ENCODE measurements at regions not wholly inside any gene's neighbourhood (a gene's known extent, or its start where the extent isn't known, plus 50 kb on each side); places are given as distances from the start of the nearest gene placed in this dataset.
"Not testable (repeated sequence)": the region's sequence is repeated elsewhere in the genome, so short reads cannot be mapped to it uniquely, and the experiment has no call there.

- no peak for DNase-seq (ENCODE audit: low spot score)
- intact Hi-C loops (cut with DNase I): no loop called here
These were observed 343.2 kb upstream of the MAF start for GRCh38 chr16:79943736-79944135.

DNA sequence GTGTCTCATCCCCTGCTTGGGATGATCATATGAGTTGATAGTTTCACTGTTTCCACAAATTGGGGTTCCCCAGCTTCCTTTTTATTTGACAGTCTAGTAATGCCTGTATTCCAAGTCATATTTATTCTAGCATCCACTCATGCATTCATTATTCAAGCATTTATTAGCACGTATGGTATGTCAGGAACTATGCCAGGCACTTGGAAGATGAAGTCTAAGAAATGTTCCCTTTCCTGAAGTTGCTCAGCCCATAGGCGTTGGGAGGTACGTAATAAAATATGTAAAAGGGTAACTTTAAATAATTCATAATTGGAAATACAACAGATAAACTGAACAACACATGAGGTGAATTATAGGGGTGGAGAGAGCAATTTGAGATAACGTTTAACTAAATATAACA lies 338.0 kb upstream of the MAF start:
- DNase-seq (ENCODE audit: low spot score): no peak
- intact Hi-C loops (cut with DNase I): no loop called here

DNA sequence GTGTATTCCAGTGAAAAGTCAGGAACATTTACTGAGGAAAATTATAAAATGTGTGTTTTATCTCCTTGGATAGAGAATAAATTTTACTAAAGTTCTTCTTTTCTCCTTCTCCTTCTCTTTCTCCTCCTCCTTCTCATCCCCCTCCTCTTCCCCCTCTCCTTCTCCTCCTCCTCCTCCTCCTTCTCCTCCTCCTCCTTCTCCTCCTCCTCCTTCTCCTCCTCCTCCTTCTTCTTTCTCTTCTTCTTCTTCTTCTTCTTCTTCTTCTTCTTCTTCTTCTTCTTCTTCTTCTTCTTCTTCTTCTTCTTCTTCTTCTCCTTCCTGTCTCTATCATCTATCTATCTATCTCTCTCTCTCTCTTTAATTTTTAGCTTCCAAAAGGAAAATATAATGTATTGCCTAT lies 337.1 kb upstream of the MAF start:
- intact Hi-C loops (cut with DNase I); DNase-seq (ENCODE audit: low spot score): not testable (repeated sequence)

DNA sequence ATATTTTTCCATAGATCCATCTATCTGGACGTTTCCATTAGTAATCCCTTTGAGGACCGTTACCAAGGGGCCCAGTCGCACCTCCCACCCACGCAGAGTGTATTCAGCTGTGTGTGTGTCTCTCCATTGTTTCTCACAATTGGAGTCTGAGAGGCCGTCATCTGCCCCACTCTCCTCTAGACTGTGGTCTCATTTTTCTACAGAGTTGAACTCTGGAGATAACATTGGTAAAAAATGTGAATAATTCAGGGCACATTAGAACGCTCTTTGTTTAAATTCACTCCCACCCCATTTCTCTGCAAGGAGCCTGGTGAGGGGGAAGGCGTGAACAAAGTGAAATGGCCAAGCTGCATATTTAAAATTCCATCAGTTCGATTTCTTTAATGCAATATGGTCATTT lies 333.1 kb upstream of the MAF start:
- intact Hi-C loops (cut with DNase I): no loop called here
- DNase-seq (ENCODE audit: low spot score): no peak

- no peak for DNase-seq (ENCODE audit: low spot score)
- intact Hi-C loops (cut with DNase I): no loop called here
These were observed 332.0 kb upstream of the MAF start for GRCh38 chr16:79932572-79932971.

DNA sequence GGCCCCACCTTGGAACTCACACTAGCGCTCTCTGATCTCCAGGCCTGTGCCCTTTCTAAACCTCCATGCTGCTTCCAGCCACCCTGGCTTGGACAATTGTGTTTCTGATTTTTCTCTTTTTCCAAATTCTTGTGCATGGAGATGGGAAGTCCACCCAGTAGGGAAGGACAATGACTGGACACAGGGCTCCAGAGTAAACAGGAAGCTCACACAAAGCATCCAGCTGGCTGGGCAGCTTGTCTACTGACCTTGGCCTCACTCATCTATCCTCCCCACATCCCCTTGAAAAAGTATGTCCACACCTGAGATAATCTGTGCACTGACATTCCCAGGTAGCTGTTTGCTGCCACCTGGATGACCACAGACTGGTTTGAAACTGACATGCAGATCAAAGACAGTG lies 331.2 kb upstream of the MAF start:
- DNase-seq (ENCODE audit: low spot score): no peak
- intact Hi-C loops (cut with DNase I): no loop called here

- DNase-seq (ENCODE audit: low spot score): no peak
- intact Hi-C loops (cut with DNase I): no loop called here
These were observed 328.9 kb upstream of the MAF start for GRCh38 chr16:79929260-79929965.

DNA sequence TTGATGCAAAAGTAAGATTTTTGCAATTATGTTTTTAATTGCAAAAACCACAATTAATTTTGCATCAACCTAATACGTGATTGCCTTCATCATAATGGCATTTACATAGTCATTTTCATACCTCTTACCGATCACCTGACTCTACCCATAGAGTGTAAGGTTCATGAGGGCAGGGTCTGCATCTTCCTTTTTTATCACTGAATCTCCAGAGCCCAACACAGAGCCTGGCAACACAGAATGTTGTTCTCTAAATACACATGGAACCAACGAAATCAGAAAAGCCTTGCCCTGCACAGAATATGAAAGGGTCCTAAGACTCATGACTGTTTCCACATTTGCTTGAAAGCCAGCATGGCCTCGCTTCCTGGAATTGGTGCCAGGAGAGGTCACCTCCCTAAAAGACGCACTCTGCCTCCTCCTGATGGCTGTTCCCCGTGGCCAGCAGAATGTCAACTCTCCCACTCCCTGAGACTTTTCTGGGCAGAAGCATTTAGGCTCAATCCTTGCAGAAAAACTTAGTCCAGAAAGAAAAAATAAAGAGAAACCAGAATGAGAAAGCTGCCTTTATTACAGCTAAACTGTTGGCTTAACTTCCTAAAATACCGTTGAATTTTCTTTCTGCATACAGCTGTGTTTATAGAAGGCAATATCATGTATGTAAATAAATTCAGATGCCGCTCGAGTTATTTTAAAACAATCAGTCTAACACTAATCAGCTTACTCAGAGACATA lies 327.8 kb upstream of the MAF start:
- DNase-seq (ENCODE audit: low spot score): no peak
- intact Hi-C loops (cut with DNase I): no loop called here

- intact Hi-C loops (cut with DNase I): no loop called here
These were observed 326.1 kb upstream of the MAF start for GRCh38 chr16:79926451-79927205.

GRCh38 chr16:79923431-79923830 lies 322.9 kb upstream of the MAF start:
- DNase-seq (ENCODE audit: low spot score): no peak
- intact Hi-C loops (cut with DNase I): no loop called here

More at GRCh38 chr16:79926451-79927205, 326.1 kb upstream of the MAF start:
- DNase-seq (ENCODE audit: low spot score): no peak

DNA sequence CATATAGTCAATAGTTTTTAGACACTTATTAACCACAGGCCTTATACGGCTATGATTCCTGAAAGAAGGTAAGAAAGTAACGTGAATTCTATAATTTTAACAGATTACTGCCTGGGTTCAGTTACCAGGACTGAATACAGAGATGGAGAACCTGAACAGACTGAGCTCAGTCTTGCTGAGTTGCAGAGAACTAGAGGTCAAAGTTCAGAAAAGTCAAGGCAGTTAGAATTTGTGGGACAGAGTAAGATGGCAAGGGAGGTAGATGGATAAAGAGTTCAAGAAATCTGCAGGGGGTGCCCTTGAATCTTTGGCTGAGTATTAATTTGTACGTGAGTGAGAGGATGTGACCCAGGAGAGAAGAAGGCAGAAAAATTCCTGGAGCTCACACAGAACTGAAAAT lies 320.1 kb upstream of the MAF start:
- no peak for DNase-seq (ENCODE audit: low spot score)
- intact Hi-C loops (cut with DNase I): no loop called here

GRCh38 chr16:79918916-79919315 lies 318.4 kb upstream of the MAF start:
- no peak for DNase-seq (ENCODE audit: low spot score)
- intact Hi-C loops (cut with DNase I): no loop called here

- DNase-seq (ENCODE audit: low spot score): no peak
- intact Hi-C loops (cut with DNase I): no loop called here
These were observed 315.2 kb upstream of the MAF start for GRCh38 chr16:79915761-79916160.

- DNase-seq (ENCODE audit: low spot score): no peak
- intact Hi-C loops (cut with DNase I): no loop called here
These were observed 314.6 kb upstream of the MAF start for GRCh38 chr16:79914961-79915720.

DNA sequence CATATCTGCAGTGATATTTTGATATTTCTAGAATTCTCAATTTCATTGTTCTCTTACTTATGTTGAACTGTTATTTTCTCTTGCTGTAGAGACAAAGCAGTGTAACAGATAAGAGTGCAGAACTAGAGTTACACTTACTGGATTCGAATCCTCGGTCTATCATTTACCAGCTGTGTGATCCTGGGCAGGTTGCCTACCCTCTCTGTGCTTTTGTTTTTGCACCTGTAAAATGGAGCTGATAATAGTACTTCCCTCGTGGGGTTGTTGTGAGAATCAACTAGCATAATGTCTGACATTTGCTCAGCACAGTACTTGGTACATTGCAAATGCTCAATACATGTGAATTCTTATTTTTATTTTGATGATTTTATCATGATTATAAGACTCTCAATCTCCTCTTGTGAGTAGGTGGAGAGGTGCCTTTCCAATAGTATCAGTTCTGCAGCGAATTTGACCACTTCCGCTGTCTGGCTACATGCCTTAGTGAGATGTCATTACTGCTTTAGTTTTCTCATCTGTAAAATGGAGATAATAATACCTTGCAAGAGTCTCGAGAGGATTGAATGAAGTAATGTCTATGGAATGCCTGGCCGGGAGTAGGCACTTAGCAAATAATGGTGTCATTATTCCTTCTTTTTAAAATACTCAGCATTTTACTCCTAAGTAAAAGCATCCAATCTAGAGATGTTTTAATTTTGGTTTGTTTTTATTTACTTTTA lies 312.2 kb upstream of the MAF start:
- DNase-seq (ENCODE audit: low spot score): no peak
- intact Hi-C loops (cut with DNase I): no loop called here

- intact Hi-C loops (cut with DNase I): no loop called here
- DNase-seq (ENCODE audit: low spot score): no peak
These were observed 311.1 kb upstream of the MAF start for GRCh38 chr16:79911660-79912059.

- no peak for DNase-seq (ENCODE audit: low spot score)
- intact Hi-C loops (cut with DNase I): no loop called here
These were observed 309.0 kb upstream of the MAF start for GRCh38 chr16:79909571-79909970.

GRCh38 chr16:79903471-79903870 lies 302.9 kb upstream of the MAF start:
- no peak for DNase-seq (ENCODE audit: low spot score)
- intact Hi-C loops (cut with DNase I): no loop called here

- intact Hi-C loops (cut with DNase I): no loop called here
- no peak for DNase-seq (ENCODE audit: low spot score)
These were observed 301.8 kb upstream of the MAF start for GRCh38 chr16:79902351-79902750.

All from cardiac septum (tissue), 1 donor.